Gastrocnemius medialis (tissue), 4 donors: ENCODE measurements at regions not wholly inside any gene's neighbourhood (a gene's known extent, or its start where the extent isn't known, plus 50 kb on each side); places are given as distances from the start of the nearest gene placed in this dataset.
"Not testable (repeated sequence)": the region's sequence is repeated elsewhere in the genome, so short reads cannot be mapped to it uniquely, and the experiment has no call there.

Experiments
- ATAC-seq, 2 donors: fragments of 150-250 bp; one replicate each; pipeline ENCODE4 v1.9.1; 2016
- DNase-seq, 2 donors: peaks; one replicate each; pipeline ENCODE4 v3.0.0-alpha.2; 2019
- H3K27ac ChIP-seq, 4 donors: fragments of 200-600 bp; sonication (generic); 1 replicate in 1 of 4; 2 replicates in 3 of 4; pipeline ENCODE4 v1.5.1; 2016 to 2018; ENCODE audit warnings: mild to moderate bottlenecking in 2 of 4, moderate library complexity in 1 of 4
- H3K27me3 ChIP-seq, 3 donors: fragments of 200-600 bp; sonication (generic) in 2 of 3; 1 replicate in 1 of 3; 2 replicates in 2 of 3; pipeline versions ENCODE4 v1.5.1 to v1.6.0; 2016 to 2019; ENCODE audit warnings: mild to moderate bottlenecking in 1 of 3, moderate library complexity in 1 of 3
- H3K36me3 ChIP-seq, 2 donors: fragments of 200-600 bp; sonication (generic) in 1 of 2; one replicate each; pipeline ENCODE4 v1.5.1; 2017 to 2018
- H3K4me1 ChIP-seq, 2 donors: fragments of 200-600 bp; sonication (generic) in 1 of 2; one replicate each; pipeline ENCODE4 v1.5.1; 2016 to 2017; ENCODE audit warnings: mild to moderate bottlenecking in 2 of 2
- H3K4me3 ChIP-seq, 4 donors: fragments of 200-600 bp; sonication (generic) in 3 of 4; 1 replicate in 1 of 4; 2 replicates in 3 of 4; pipeline ENCODE4 v1.5.1; 2016 to 2019; ENCODE audit warnings: mild to moderate bottlenecking in 2 of 4
- H3K9me3 ChIP-seq, 3 donors: fragments of 200-600 bp; sonication (generic) in 2 of 3; 1 replicate in 1 of 3; 2 replicates in 2 of 3; pipeline ENCODE4 v1.5.1; 2016 to 2019
- POLR2A ChIP-seq, 2 donors: fragments of 450-650 bp; IDR thresholded peaks; one replicate each; pipeline ENCODE4 v1.6.1; 2017; ENCODE audit warnings: antibody characterized with exemption in 2 of 2, mild to moderate bottlenecking in 2 of 2, moderate library complexity in 2 of 2
- in situ Hi-C, 4 donors: fragments of 200-750 bp; cut with MboI; loops; one replicate each; pipeline versions ENCODE4 v1.15.0 to v1.8.0; 2017; ENCODE audit warnings: low sequenced_read_pairs in 4 of 4
- intact Hi-C: fragments of 100-400 bp; cut with DNase I; formaldehyde crosslinking; loops from one replicate; pipeline ENCODE4 v1.15.1; 2023; ENCODE audit warnings: low total_unique reads
- TF ChIP-seq, protein P1 (sequence below), 5 experiments: fragments of 450-650 bp in 3 of 5; fragments of 200-600 bp in 2 of 5; sonication (generic) in 2 of 5; IDR thresholded peaks in 4 of 5; conservative IDR thresholded peaks in 1 of 5; 1 replicate in 4 of 5; 2 replicates in 1 of 5; pipeline ENCODE4 v1.5.1; 2016 to 2019; ENCODE audit warnings: antibody characterized with exemption in 5 of 5, mild to moderate bottlenecking in 3 of 5, moderate library complexity in 3 of 5

DNA sequence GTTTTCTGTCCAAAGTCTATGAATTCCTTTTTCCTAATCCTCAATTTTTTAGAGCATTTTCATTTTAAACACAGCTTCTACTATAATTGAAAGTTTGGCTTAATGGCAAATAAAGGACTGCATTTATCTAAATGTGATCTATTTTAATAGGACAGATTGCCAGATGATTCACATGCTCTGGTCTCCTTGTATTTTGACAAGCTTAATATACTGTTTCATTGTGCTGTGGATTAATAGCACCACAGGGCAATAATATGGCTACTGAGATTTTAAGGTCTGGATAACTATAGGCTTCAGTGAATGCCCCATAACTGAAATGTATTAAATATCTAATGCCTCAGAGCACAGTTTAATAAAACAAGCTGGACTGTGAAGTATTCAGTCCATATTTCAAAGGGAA lies 1362.8 kb downstream of the XPNPEP1 start:
- Histone ChIP-seq H3K9me3 (no peaks in the 10 kb centered on the region), H3K27me3 (no peaks in the 10 kb centered on the region), H3K36me3 (no peaks in the 10 kb centered on the region), H3K27ac (no peak overlapping the region), H3K4me3 (no peak overlapping the region), H3K4me1 (no peaks in the 10 kb centered on the region)
- intact Hi-C loops, result no loop called here
- DNase-seq (no peak), ATAC-seq (no peak)
- no peak for TF ChIP-seq POLR2A (IDR thresholded peaks at IDR 0.05)
- TF ChIP-seq, protein P1, sequence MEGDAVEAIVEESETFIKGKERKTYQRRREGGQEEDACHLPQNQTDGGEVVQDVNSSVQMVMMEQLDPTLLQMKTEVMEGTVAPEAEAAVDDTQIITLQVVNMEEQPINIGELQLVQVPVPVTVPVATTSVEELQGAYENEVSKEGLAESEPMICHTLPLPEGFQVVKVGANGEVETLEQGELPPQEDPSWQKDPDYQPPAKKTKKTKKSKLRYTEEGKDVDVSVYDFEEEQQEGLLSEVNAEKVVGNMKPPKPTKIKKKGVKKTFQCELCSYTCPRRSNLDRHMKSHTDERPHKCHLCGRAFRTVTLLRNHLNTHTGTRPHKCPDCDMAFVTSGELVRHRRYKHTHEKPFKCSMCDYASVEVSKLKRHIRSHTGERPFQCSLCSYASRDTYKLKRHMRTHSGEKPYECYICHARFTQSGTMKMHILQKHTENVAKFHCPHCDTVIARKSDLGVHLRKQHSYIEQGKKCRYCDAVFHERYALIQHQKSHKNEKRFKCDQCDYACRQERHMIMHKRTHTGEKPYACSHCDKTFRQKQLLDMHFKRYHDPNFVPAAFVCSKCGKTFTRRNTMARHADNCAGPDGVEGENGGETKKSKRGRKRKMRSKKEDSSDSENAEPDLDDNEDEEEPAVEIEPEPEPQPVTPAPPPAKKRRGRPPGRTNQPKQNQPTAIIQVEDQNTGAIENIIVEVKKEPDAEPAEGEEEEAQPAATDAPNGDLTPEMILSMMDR (IDR thresholded peaks at IDR 0.05 in 4 of 5, conservative IDR thresholded peaks at IDR 0.05 in 1 of 5), result no peak
- in situ Hi-C loops, result no loop called here

DNA sequence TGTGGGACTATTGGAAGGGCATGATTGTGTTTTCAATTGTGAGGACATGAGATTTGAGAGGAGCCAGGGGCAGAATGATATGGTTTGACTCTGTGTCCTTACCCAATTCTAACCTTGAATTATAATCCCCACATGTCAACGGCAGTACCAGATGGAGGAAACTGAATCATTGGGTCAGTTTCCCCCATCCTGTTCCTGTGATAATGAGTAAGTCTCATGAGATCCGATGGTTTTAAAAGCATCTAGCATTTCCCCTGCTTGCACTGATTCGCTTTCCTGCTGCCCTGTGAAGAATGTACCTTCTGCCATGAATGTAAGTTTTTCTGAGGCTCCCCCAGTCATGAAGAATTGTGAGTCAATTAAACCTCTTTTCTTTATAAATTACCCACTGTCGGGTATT lies 1367.1 kb downstream of the XPNPEP1 start:
- TF ChIP-seq POLR2A (IDR thresholded peaks at IDR 0.05), result no peak
- TF ChIP-seq, protein P1 (IDR thresholded peaks at IDR 0.05 in 4 of 5, conservative IDR thresholded peaks at IDR 0.05 in 1 of 5), result no peak
- H3K9me3 ChIP-seq, result no peaks in the 10 kb centered on the region
- in situ Hi-C loops (no loop called here), intact Hi-C loops (no loop called here)
- H3K27me3 ChIP-seq, result no peaks in the 10 kb centered on the region
- no peak overlapping the region for H3K27ac ChIP-seq
- no peak overlapping the region for H3K4me3 ChIP-seq
- no peaks in the 10 kb centered on the region for H3K36me3 ChIP-seq
- ATAC-seq, result no peak
- no peak for DNase-seq
- no peaks in the 10 kb centered on the region for H3K4me1 ChIP-seq

DNA sequence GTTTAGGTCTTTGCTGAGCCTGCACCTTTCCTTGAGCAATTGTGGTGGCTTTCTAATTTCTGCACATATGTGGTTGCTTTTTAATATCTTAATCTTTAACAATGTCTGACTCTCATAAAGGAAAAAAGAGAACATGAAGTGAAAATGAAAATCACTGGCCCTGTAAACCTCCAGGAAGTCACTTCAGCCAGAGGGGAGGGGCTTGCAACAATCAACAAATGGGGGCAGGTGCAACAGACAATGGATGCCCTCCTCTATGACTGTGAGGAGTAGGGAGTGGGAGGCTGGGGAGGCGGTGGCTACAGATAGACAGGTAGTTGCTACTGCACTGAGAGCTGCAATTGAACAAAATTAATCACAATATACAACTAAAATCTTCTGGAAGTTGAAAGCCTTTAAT lies 1377.4 kb downstream of the XPNPEP1 start:
- H3K4me1 ChIP-seq, result no peaks in the 10 kb centered on the region
- H3K36me3 ChIP-seq, result no peaks in the 10 kb centered on the region
- DNase-seq, result no peak
- intact Hi-C loops (no loop called here), in situ Hi-C loops (no loop called here)
- TF ChIP-seq, protein P1 (IDR thresholded peaks at IDR 0.05 in 4 of 5, conservative IDR thresholded peaks at IDR 0.05 in 1 of 5), result no peak
- no peak for TF ChIP-seq POLR2A (IDR thresholded peaks at IDR 0.05)
- no peaks in the 10 kb centered on the region for H3K27me3 ChIP-seq
- ATAC-seq, result no peak
- H3K4me3 ChIP-seq, result no peak overlapping the region
- H3K27ac ChIP-seq, result no peak overlapping the region
- no peaks in the 10 kb centered on the region for H3K9me3 ChIP-seq

- ATAC-seq, result no peak
- Histone ChIP-seq H3K4me1 (no peaks in the 10 kb centered on the region), H3K27me3 (no peaks in the 10 kb centered on the region), H3K36me3 (no peaks in the 10 kb centered on the region), H3K9me3 (no peaks in the 10 kb centered on the region), H3K4me3 (no peak overlapping the region), H3K27ac (no peak overlapping the region)
- intact Hi-C loops, result no loop called here
- in situ Hi-C loops, result no loop called here
- no peak for TF ChIP-seq POLR2A (IDR thresholded peaks at IDR 0.05)
- TF ChIP-seq, protein P1 (IDR thresholded peaks at IDR 0.05 in 4 of 5, conservative IDR thresholded peaks at IDR 0.05 in 1 of 5), result peak in 3 of 5 experiments; percentile 24 to 40 (median 38)
- peak in 1 of 2 donors; percentile 15 for DNase-seq
These were observed 1378.7 kb downstream of the XPNPEP1 start for GRCh38 chr10:108544500-108545120.

DNA sequence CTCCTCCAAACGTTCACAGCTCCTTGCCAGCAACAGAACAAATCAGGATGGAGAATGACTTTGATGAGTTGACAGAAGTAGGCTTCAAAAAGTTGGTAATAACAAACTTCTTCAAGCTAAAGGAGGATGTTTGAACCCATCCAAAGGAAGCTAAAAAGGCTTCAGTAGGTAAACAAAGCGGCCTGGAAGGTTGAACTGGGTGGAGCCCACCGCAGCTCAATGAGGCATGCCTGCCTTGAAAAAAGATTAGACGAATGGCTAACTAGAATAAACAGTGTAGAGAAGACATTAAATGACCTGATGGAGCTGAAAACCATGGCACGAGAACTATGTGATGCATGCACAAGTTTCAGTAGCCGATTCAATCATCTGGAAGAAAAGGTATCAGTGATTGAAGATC lies 1369.0 kb upstream of the SORCS1 start:
- H3K4me1 ChIP-seq, in situ Hi-C loops, intact Hi-C loops: not testable (repeated sequence)

More for the DNA sequence above, 1369.0 kb upstream of the SORCS1 start:
- H3K4me3 ChIP-seq, H3K36me3 ChIP-seq, ATAC-seq, H3K9me3 ChIP-seq, H3K27me3 ChIP-seq, DNase-seq, H3K27ac ChIP-seq: not testable (repeated sequence)
